ENCODE measurements at regions not wholly inside any gene's neighbourhood (a gene's known extent, or its start where the extent isn't known, plus 50 kb on each side); places are given as distances from the start of the nearest gene placed in this dataset.

- TF ChIP-seq, protein P1, sequence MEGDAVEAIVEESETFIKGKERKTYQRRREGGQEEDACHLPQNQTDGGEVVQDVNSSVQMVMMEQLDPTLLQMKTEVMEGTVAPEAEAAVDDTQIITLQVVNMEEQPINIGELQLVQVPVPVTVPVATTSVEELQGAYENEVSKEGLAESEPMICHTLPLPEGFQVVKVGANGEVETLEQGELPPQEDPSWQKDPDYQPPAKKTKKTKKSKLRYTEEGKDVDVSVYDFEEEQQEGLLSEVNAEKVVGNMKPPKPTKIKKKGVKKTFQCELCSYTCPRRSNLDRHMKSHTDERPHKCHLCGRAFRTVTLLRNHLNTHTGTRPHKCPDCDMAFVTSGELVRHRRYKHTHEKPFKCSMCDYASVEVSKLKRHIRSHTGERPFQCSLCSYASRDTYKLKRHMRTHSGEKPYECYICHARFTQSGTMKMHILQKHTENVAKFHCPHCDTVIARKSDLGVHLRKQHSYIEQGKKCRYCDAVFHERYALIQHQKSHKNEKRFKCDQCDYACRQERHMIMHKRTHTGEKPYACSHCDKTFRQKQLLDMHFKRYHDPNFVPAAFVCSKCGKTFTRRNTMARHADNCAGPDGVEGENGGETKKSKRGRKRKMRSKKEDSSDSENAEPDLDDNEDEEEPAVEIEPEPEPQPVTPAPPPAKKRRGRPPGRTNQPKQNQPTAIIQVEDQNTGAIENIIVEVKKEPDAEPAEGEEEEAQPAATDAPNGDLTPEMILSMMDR (IDR thresholded peaks at IDR 0.05), result no peak
- H3K9ac ChIP-seq (ENCODE audit: low read depth in 2 of 2, low read length in 2 of 2), result no peak overlapping the region
Observed at GRCh38 chr2:160940271-160940670, 220.0 kb upstream of the TANK start.

GRCh38 chr2:160940699-160941098, 219.5 kb upstream of the TANK start:
- no peak for DNase-seq
- H3K27ac ChIP-seq, result no peak overlapping the region
- TF ChIP-seq, protein P1 (IDR thresholded peaks at IDR 0.05), result no peak
- no peaks in the 10 kb centered on the region for H3K27me3 ChIP-seq
- intact Hi-C loops (cut with DNase I), result no loop called here
- no peak overlapping the region for H3K4me3 ChIP-seq
- H3K36me3 ChIP-seq, result no peaks in the 10 kb centered on the region
- no peak overlapping the region for H3K9ac ChIP-seq (ENCODE audit: low read depth in 2 of 2, low read length in 2 of 2)
- no peaks in the 10 kb centered on the region for H3K4me1 ChIP-seq
- no peaks in the 10 kb centered on the region for H3K9me3 ChIP-seq

More at GRCh38 chr2:160940271-160940670, 220.0 kb upstream of the TANK start:
- intact Hi-C loops (cut with DNase I), result no loop called here
- Histone ChIP-seq H3K27ac (no peak overlapping the region), H3K4me3 (no peak overlapping the region), H3K27me3 (no peaks in the 10 kb centered on the region), H3K4me1 (no peaks in the 10 kb centered on the region), H3K9me3 (no peaks in the 10 kb centered on the region), H3K36me3 (no peaks in the 10 kb centered on the region)
- no peak for DNase-seq

DNA sequence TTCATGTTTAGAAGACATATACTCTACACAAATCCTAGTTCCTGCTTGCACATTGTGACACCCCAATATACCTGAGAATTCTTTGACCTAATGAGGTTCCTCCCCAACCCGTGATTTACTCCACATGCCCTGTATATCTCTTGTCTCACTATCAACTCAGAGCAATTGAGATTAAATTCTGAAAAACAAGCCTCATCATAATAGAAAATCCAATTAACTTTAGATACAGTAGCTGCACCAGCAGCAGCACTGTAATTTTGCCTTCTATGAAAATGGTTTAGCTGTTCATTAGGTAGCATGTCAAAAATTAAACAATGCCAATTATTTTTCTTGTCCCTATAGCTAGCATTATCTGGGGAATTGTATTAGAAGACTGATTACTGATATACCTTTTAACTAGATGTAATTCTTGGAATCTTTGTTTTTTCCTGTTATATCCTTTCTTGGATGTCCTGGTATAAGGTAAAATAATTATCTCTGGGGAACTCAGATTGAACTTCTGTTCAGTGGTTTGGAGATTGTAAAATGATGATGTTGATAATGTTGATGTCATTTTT, 218.9 kb upstream of the TANK start:
- no peak overlapping the region for H3K9ac ChIP-seq (ENCODE audit: low read depth in 2 of 2, low read length in 2 of 2)
- DNase-seq, result no peak
- no peak overlapping the region for H3K4me3 ChIP-seq
- no peaks in the 10 kb centered on the region for H3K27me3 ChIP-seq
- intact Hi-C loops (cut with DNase I), result no loop called here
- H3K9me3 ChIP-seq, result no peaks in the 10 kb centered on the region
- H3K36me3 ChIP-seq, result no peaks in the 10 kb centered on the region
- TF ChIP-seq, protein P1 (IDR thresholded peaks at IDR 0.05), result no peak
- no peak overlapping the region for H3K27ac ChIP-seq
- no peaks in the 10 kb centered on the region for H3K4me1 ChIP-seq

- intact Hi-C loops (cut with DNase I), result no loop called here
- TF ChIP-seq, protein P1 (IDR thresholded peaks at IDR 0.05), result no peak
Observed at GRCh38 chr2:160942476-160943142, 217.6 kb upstream of the TANK start.

GRCh38 chr2:160943414-160943813, 216.8 kb upstream of the TANK start:
- Histone ChIP-seq H3K27ac (no peak overlapping the region), H3K4me1 (no peaks in the 10 kb centered on the region), H3K9ac (ENCODE audit: low read depth in 2 of 2, low read length in 2 of 2) (no peak overlapping the region), H3K4me3 (no peak overlapping the region), H3K27me3 (no peaks in the 10 kb centered on the region), H3K9me3 (no peaks in the 10 kb centered on the region), H3K36me3 (no peaks in the 10 kb centered on the region)
- intact Hi-C loops (cut with DNase I), result no loop called here
- TF ChIP-seq, protein P1 (IDR thresholded peaks at IDR 0.05), result no peak
- DNase-seq, result no peak

More at GRCh38 chr2:160942476-160943142, 217.6 kb upstream of the TANK start:
- Histone ChIP-seq H3K9me3 (no peaks in the 10 kb centered on the region), H3K9ac (ENCODE audit: low read depth in 2 of 2, low read length in 2 of 2) (no peak overlapping the region), H3K27ac (no peak overlapping the region), H3K36me3 (no peaks in the 10 kb centered on the region), H3K4me3 (no peak overlapping the region), H3K4me1 (no peaks in the 10 kb centered on the region), H3K27me3 (no peaks in the 10 kb centered on the region)
- no peak for DNase-seq
